ENCODE measurements at regions not wholly inside any gene's neighbourhood (a gene's known extent, or its start where the extent isn't known, plus 50 kb on each side); places are given as distances from the start of the nearest gene placed in this dataset.

- no peak for TF ChIP-seq POLR2A (IDR thresholded peaks at IDR 0.05)
- no peak for TF ChIP-seq CTCF (IDR thresholded peaks at IDR 0.05)
- no peaks in the 10 kb centered on the region for H3K9me3 ChIP-seq
- WGBS, 2 donors, result 49% methylated on average over 7 of the region's 7 CpGs
- no peaks in the 10 kb centered on the region for H3K4me1 ChIP-seq
- H3K4me3 ChIP-seq (replicated peaks in 1 of 3), result no peak overlapping the region
- no peak overlapping the region for H3K27ac ChIP-seq
- no peaks in the 10 kb centered on the region for H3K27me3 ChIP-seq
- H3K36me3 ChIP-seq, result no peaks in the 10 kb centered on the region
- intact Hi-C loops (cut with DNase I), result no loop called here
- DNase-seq, result no peak
Observed at GRCh38 chr17:5943232-5943631, 126.9 kb upstream of the WSCD1 start.

- intact Hi-C loops (cut with DNase I), result no loop called here
- Histone ChIP-seq H3K4me1 (no peaks in the 10 kb centered on the region), H3K36me3 (no peaks in the 10 kb centered on the region), H3K9me3 (no peaks in the 10 kb centered on the region), H3K4me3 (replicated peaks in 1 of 3) (no peak overlapping the region), H3K27me3 (no peaks in the 10 kb centered on the region), H3K27ac (no peak overlapping the region)
- TF ChIP-seq CTCF (IDR thresholded peaks at IDR 0.05) (no peak), POLR2A (IDR thresholded peaks at IDR 0.05) (no peak)
- no peak for DNase-seq
- WGBS, 2 donors, result 78 to 79% methylated on average over 6 of the region's 6 CpGs
Observed at GRCh38 chr17:5943982-5944381, 126.2 kb upstream of the WSCD1 start.

GRCh38 chr17:5947701-5948180 lies 122.4 kb upstream of the WSCD1 start:
- no peaks in the 10 kb centered on the region for H3K36me3 ChIP-seq
- H3K27ac ChIP-seq, result no peak overlapping the region
- intact Hi-C loops (cut with DNase I), result no loop called here
- no peak overlapping the region for H3K4me3 ChIP-seq (replicated peaks in 1 of 3)
- no peak for DNase-seq
- no peak for TF ChIP-seq CTCF (IDR thresholded peaks at IDR 0.05)
- no peak for TF ChIP-seq POLR2A (IDR thresholded peaks at IDR 0.05)
- 82% methylated on average over 2 of the region's 2 CpGs for WGBS, 2 donors
- no peaks in the 10 kb centered on the region for H3K4me1 ChIP-seq
- H3K9me3 ChIP-seq, result no peaks in the 10 kb centered on the region
- H3K27me3 ChIP-seq, result no peaks in the 10 kb centered on the region

- Histone ChIP-seq H3K36me3 (no peaks in the 10 kb centered on the region), H3K9me3 (no peaks in the 10 kb centered on the region), H3K27me3 (no peaks in the 10 kb centered on the region), H3K4me1 (no peaks in the 10 kb centered on the region), H3K27ac (no peak overlapping the region), H3K4me3 (replicated peaks in 1 of 3) (no peak overlapping the region)
- 88 to 96% methylated on average over 3 of the region's 3 CpGs for WGBS, 2 donors
- TF ChIP-seq CTCF (IDR thresholded peaks at IDR 0.05) (no peak), POLR2A (IDR thresholded peaks at IDR 0.05) (no peak)
- DNase-seq, result no peak
- intact Hi-C loops (cut with DNase I), result no loop called here
Observed at GRCh38 chr17:5948811-5949210, 121.4 kb upstream of the WSCD1 start.

- no peaks in the 10 kb centered on the region for H3K9me3 ChIP-seq
- intact Hi-C loops (cut with DNase I), result no loop called here
- WGBS, 2 donors, result 46 to 60% methylated on average over 8 of the region's 8 CpGs
- no peak for DNase-seq
- no peaks in the 10 kb centered on the region for H3K36me3 ChIP-seq
- TF ChIP-seq POLR2A (IDR thresholded peaks at IDR 0.05), result no peak
- TF ChIP-seq CTCF (IDR thresholded peaks at IDR 0.05), result no peak
- H3K4me1 ChIP-seq, result no peaks in the 10 kb centered on the region
- no peak overlapping the region for H3K4me3 ChIP-seq (replicated peaks in 1 of 3)
- no peak overlapping the region for H3K27ac ChIP-seq
- no peaks in the 10 kb centered on the region for H3K27me3 ChIP-seq
Observed at GRCh38 chr17:5950878-5951277, 119.3 kb upstream of the WSCD1 start.
